ENCODE measurements at regions not wholly inside any gene's neighbourhood (a gene's known extent, or its start where the extent isn't known, plus 50 kb on each side); places are given as distances from the start of the nearest gene placed in this dataset.

GRCh38 chr3:153245661-153246060, 83.6 kb downstream of the RAP2B start:
- no peak for TF ChIP-seq CTCF (IDR thresholded peaks at IDR 0.05; ENCODE audit: low read depth, low read length, poor library complexity, severe bottlenecking)
- TF ChIP-seq EZH2phosphoT487 (IDR thresholded peaks at IDR 0.05; ENCODE audit: borderline replicate concordance, low read length): no peak
